GM23248 (cell line): ENCODE measurements at regions not wholly inside any gene's neighbourhood (a gene's known extent, or its start where the extent isn't known, plus 50 kb on each side); places are given as distances from the start of the nearest gene placed in this dataset.

ENCODE experiments used
- EZH2 ChIP-seq: fragments of 200-600 bp; sonication (generic); IDR thresholded peaks from 2 replicates; pipeline ENCODE4 v1.6.1; 2018; ENCODE audit warnings: antibody characterized with exemption, mild to moderate bottlenecking; ENCODE audit not compliant: insufficient read depth, poor library complexity, severe bottlenecking
- EZH2phosphoT487 ChIP-seq: fragments of 200-600 bp; sonication (generic); IDR thresholded peaks from 2 replicates; pipeline ENCODE4 v1.6.1; 2018; ENCODE audit warnings: antibody characterized with exemption, moderate library complexity, mild to moderate bottlenecking, low read depth; ENCODE audit not compliant: insufficient read depth

DNA sequence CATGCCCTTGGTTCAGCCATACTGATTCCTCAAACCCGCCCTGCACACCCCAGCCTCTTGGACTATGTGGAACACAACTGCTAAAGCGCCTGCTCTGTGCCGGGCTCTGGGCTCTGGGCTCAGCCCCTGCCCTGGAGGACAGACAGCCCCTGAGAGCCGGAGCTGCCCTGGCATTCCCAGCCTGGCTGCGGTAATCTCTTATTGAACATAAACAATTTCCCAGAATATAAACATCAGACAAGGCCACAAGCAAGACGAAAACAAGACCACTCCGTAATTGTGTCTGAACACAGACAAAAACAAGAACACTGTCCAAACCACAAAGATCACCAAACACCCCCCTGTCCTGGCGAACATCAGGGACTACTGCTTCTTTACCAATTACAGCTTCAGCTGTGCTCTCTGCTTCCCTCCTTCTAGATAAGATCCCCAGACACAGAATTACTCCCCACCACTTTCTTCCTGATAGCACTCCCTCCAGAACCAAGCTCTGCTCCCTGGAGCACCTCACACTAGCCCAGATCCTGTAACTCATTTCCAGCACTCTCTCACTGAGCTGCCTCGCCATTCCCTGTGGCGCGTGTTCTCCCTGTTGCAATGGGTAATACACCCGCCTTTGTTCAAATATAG lies 57.1 kb upstream of the TLE3 start:
- no peak for TF ChIP-seq EZH2phosphoT487
- no peak for TF ChIP-seq EZH2
